Adrenal gland (tissue), 9 donors: ENCODE measurements at regions not wholly inside any gene's neighbourhood (a gene's known extent, or its start where the extent isn't known, plus 50 kb on each side); places are given as distances from the start of the nearest gene placed in this dataset.

Source experiments
- DNase-seq, 7 donors: peaks; one replicate each; pipeline ENCODE4 v3.0.0-alpha.2; 2019 to 2020
- H3K27ac ChIP-seq, 5 donors: fragments of 200-600 bp; sonication (generic) in 4 of 5; 1 replicate in 3 of 5; 2 replicates in 2 of 5; pipeline versions ENCODE4 v1.5.1 to v1.8.0; 2016 to 2020; ENCODE audit warnings: mild to moderate bottlenecking in 1 of 5
- H3K27me3 ChIP-seq: fragments of 200-600 bp; 2 replicates; pipeline ENCODE4 v1.8.0; 2021
- H3K36me3 ChIP-seq, 2 donors: fragments of 200-600 bp; replicated peaks in 1 of 2; 1 replicate in 1 of 2; 2 replicates in 1 of 2; pipeline versions ENCODE4 v1.5.1 to v1.8.0; 2018 to 2022
- H3K4me1 ChIP-seq, 2 donors: fragments of 200-600 bp; replicated peaks in 1 of 2; 1 replicate in 1 of 2; 2 replicates in 1 of 2; pipeline versions ENCODE4 v1.5.1 to v1.8.0; 2018 to 2021
- H3K4me3 ChIP-seq, 4 donors: fragments of 200-600 bp; sonication (generic) in 3 of 4; one replicate each; pipeline ENCODE4 v1.5.1; 2016 to 2018
- H3K9me3 ChIP-seq, 3 donors: fragments of 200-600 bp; sonication (generic) in 1 of 3; replicated peaks in 1 of 3; 1 replicate in 2 of 3; 2 replicates in 1 of 3; pipeline versions ENCODE4 v1.5.1 to v1.8.0; 2016 to 2021
- POLR2A ChIP-seq, 2 donors: fragments of 450-650 bp; IDR thresholded peaks; one replicate each; pipeline ENCODE4 v1.6.1; 2017; ENCODE audit warnings: antibody characterized with exemption in 2 of 2, mild to moderate bottlenecking in 2 of 2, moderate library complexity in 1 of 2
- WGBS, 4 donors: extraction: QIAGEN DNeasy Blood & Tissue Kit in 2 of 4; methylation state at CpG; one replicate each; pipeline versions ENCODE4 v1.1.5 to v1.1.7; 2013 to 2017; 5-methylcytosine and 5-hydroxymethylcytosine counted together
- intact Hi-C, 2 donors: fragments of 100-400 bp; cut with DNase I; formaldehyde crosslinking; loops; one replicate each; pipeline versions ENCODE4 v1.14.1 to v1.15.0; 2022 to 2023
- TF ChIP-seq, protein P1 (sequence below), 6 experiments: fragments of 450-650 bp in 4 of 6; fragments of 200-600 bp in 2 of 6; sonication (generic) in 1 of 6; IDR thresholded peaks; 1 replicate in 5 of 6; 2 replicates in 1 of 6; pipeline versions ENCODE4 v1.5.1 to v1.8.0; 2016 to 2021; ENCODE audit warnings: antibody characterized with exemption in 6 of 6, mild to moderate bottlenecking in 2 of 6, moderate library complexity in 1 of 6
- donor health status: healthy with polysubstance abuse.
- donor health status: Bipolar disorder and iron deficiency.
- donor health status: DM: yes; HTN: yes; CAD: no.
- donor health status: DM: no; HTN: no; CAD: no.
- donor health status: DM: no; HTN: no; CAD: no.

DNA sequence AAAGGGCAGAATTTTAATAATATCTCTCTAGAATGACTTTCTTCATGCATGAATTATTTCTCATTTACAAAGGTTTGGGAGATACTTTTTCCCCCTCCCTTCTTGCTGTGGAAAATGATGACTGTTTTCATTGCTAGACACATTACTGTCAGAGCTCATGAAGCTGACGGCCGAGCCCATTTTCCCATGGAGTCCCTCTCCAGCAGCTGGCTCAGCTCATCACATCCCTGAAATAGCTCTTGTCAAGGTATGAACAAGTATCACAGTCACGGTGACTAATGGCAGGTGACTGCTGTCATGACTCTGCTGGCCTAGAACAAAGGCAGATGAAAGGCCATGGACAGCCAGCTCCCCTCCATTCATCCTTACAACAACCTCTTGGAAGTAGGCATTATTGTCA is 208.1 kb downstream of the ABCC12 start:
- no peak overlapping the region for H3K4me3 ChIP-seq
- no peak overlapping the region for H3K27ac ChIP-seq
- DNase-seq: no peak
- intact Hi-C loops: no loop called here
- no peaks in the 10 kb centered on the region for H3K9me3 ChIP-seq
- H3K27me3 ChIP-seq: no peaks in the 10 kb centered on the region
- H3K4me1 ChIP-seq: no peaks in the 10 kb centered on the region
- TF ChIP-seq, protein P1, sequence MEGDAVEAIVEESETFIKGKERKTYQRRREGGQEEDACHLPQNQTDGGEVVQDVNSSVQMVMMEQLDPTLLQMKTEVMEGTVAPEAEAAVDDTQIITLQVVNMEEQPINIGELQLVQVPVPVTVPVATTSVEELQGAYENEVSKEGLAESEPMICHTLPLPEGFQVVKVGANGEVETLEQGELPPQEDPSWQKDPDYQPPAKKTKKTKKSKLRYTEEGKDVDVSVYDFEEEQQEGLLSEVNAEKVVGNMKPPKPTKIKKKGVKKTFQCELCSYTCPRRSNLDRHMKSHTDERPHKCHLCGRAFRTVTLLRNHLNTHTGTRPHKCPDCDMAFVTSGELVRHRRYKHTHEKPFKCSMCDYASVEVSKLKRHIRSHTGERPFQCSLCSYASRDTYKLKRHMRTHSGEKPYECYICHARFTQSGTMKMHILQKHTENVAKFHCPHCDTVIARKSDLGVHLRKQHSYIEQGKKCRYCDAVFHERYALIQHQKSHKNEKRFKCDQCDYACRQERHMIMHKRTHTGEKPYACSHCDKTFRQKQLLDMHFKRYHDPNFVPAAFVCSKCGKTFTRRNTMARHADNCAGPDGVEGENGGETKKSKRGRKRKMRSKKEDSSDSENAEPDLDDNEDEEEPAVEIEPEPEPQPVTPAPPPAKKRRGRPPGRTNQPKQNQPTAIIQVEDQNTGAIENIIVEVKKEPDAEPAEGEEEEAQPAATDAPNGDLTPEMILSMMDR (IDR thresholded peaks at IDR 0.05): no peak
- no peak for TF ChIP-seq POLR2A (IDR thresholded peaks at IDR 0.05)
- 54 to 77% (median 68%) methylated on average over 3 of the region's 3 CpGs for WGBS, 4 donors
- no peaks in the 10 kb centered on the region for H3K36me3 ChIP-seq

DNA sequence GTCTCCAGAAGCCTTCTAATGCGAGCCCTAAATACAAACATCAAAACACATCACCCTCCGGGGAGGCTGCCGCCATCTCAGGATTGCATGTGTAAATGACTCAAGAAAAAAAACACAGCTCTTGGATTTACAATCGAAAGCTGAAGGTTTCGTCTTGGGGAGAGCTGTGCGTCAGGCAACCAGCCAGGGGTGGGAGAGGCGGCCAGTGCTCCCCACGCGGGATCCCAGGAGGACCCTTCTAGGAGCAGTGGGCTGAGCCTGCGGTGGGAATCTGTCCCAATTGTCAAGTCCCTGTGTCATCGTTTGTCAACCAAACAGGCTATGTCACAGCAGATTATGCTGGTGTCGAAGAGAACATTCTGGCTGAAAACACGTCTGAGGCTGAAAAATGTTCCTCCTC is 209.7 kb downstream of the ABCC12 start:
- H3K36me3 ChIP-seq: no peaks in the 10 kb centered on the region
- no peaks in the 10 kb centered on the region for H3K27me3 ChIP-seq
- no peak for DNase-seq
- no peak overlapping the region for H3K4me3 ChIP-seq
- no peak for TF ChIP-seq POLR2A (IDR thresholded peaks at IDR 0.05)
- TF ChIP-seq, protein P1 (IDR thresholded peaks at IDR 0.05): no peak
- WGBS, 4 donors: 79 to 85% (median 81%) methylated on average over 12 to 13 of the region's 13 CpGs
- H3K4me1 ChIP-seq: no peaks in the 10 kb centered on the region
- intact Hi-C loops: no loop called here
- H3K9me3 ChIP-seq: no peaks in the 10 kb centered on the region
- H3K27ac ChIP-seq: no peak overlapping the region

DNA sequence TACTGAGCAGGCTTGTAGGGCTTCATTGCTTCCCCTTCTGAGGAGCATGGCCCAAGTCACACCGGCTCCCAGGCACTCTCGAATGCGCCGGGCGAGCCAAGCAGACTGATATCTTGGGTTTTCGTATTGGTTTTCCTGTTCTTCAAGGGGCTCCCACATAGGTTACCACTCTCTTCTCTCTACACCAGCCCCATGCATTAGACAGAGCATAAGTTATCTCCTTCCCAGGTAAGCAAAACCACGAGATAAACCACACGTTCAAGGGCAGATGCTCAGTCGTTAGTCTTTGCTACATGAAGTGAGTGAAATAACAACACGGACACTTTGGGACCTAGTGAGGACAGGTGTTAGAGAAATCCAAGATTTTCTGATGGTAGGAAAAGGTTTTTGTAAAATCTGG is 211.2 kb downstream of the ABCC12 start:
- no peak for DNase-seq
- TF ChIP-seq POLR2A (IDR thresholded peaks at IDR 0.05): no peak
- TF ChIP-seq, protein P1 (IDR thresholded peaks at IDR 0.05): no peak
- WGBS, 4 donors: 70 to 82% (median 81%) methylated on average over 9 to 10 of the region's 10 CpGs
- no peak overlapping the region for H3K4me3 ChIP-seq
- no peaks in the 10 kb centered on the region for H3K4me1 ChIP-seq
- intact Hi-C loops: no loop called here
- H3K27me3 ChIP-seq: no peaks in the 10 kb centered on the region
- no peaks in the 10 kb centered on the region for H3K36me3 ChIP-seq
- H3K27ac ChIP-seq: no peak overlapping the region
- no peaks in the 10 kb centered on the region for H3K9me3 ChIP-seq

DNA sequence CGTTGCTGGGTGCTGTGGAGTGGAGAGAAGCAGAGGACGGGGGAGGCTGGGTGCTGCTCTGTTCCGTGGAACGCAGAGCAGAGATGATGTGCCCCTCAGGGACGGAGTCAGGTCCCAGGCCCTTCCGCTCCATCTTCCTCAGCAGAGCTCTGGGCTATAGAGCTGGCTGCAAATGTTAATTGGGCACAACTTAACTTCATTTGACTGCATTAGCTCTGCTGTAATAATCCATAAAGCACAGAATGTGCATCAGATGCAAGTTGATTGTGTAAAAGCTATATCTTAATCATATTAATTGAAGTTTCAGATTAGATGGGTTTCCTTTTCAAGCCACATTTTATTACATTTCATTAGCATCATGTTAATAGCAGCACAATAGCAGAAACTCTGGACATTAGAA is 212.6 kb downstream of the ABCC12 start:
- no peak for DNase-seq
- no peak overlapping the region for H3K27ac ChIP-seq
- H3K27me3 ChIP-seq: no peaks in the 10 kb centered on the region
- TF ChIP-seq POLR2A (IDR thresholded peaks at IDR 0.05): no peak
- H3K4me1 ChIP-seq: no peaks in the 10 kb centered on the region
- no peaks in the 10 kb centered on the region for H3K36me3 ChIP-seq
- WGBS, 4 donors: 70 to 89% (median 87%) methylated on average over 6 of the region's 6 CpGs
- intact Hi-C loops: no loop called here
- H3K9me3 ChIP-seq: no peaks in the 10 kb centered on the region
- H3K4me3 ChIP-seq: no peak overlapping the region

DNA sequence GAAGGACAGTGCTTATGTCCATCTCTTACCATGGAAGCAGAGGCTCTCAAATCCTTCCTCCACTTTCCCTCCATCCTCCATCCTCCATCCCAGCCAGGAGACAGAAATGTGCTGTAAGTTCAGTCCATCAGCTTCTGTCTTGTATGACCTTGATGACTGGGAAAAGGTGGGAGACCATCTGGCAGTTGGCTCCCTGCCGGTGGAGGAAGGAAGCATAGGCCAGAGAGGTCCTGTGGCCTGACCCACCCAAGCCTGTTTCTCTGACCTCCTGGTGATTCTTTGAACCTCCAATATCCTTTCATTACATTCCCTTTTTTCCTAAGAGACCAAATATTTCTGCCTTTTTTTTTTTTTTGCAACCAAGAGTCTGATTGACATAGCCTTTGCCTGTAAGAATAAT is 215.3 kb downstream of the ABCC12 start:
- TF ChIP-seq POLR2A (IDR thresholded peaks at IDR 0.05): no peak
- TF ChIP-seq, protein P1 (IDR thresholded peaks at IDR 0.05): no peak

More for the DNA sequence above, 215.3 kb downstream of the ABCC12 start:
- H3K4me3 ChIP-seq: no peak overlapping the region
- no peak for DNase-seq
- H3K36me3 ChIP-seq: no peaks in the 10 kb centered on the region
- no peaks in the 10 kb centered on the region for H3K4me1 ChIP-seq
- no peaks in the 10 kb centered on the region for H3K9me3 ChIP-seq
- WGBS, 4 donors: 35 to 61% (median 56%) methylated on average over 1 of the region's 1 CpG
- H3K27me3 ChIP-seq: no peaks in the 10 kb centered on the region
- intact Hi-C loops: no loop called here
- H3K27ac ChIP-seq: no peak overlapping the region
